Neural progenitor cell (in vitro differentiated cells): ENCODE measurements at regions not wholly inside any gene's neighbourhood (a gene's known extent, or its start where the extent isn't known, plus 50 kb on each side); places are given as distances from the start of the nearest gene placed in this dataset.

Experiments used
- DNase-seq: peaks from one replicate; pipeline ENCODE4 v3.0.0-alpha.2; 2016; ENCODE audit warnings: low spot score
- H2AFZ ChIP-seq: fragments of 200-600 bp; sonication (generic); replicated peaks from 2 replicates; pipeline ENCODE4 v1.6.1; 2016; ENCODE audit warnings: antibody characterized with exemption
- H3F3A ChIP-seq: fragments of 200-600 bp; sonication (generic); 2 replicates; pipeline ENCODE4 v1.6.1; 2016; ENCODE audit warnings: antibody characterized with exemption, low read depth
- H3K27ac ChIP-seq: fragments of 200-600 bp; sonication (generic); 2 replicates; pipeline ENCODE4 v1.5.1; 2016; ENCODE audit warnings: mild to moderate bottlenecking
- H3K27me3 ChIP-seq: fragments of 200-600 bp; sonication (generic); 2 replicates; pipeline ENCODE4 v1.6.1; 2016; ENCODE audit warnings: mild to moderate bottlenecking, moderate library complexity
- H3K36me3 ChIP-seq: fragments of 200-600 bp; sonication (generic); 2 replicates; pipeline ENCODE4 v1.5.1; 2016
- H3K4me1 ChIP-seq: fragments of 200-600 bp; sonication (generic); 2 replicates; pipeline ENCODE4 v1.6.1; 2016; ENCODE audit warnings: mixed run types
- H3K4me2 ChIP-seq: fragments of 200-600 bp; sonication (generic); 2 replicates; pipeline ENCODE4 v1.6.1; 2016
- H3K4me3 ChIP-seq: fragments of 200-600 bp; sonication (generic); 2 replicates; pipeline ENCODE4 v1.5.1; 2016
- H3K79me2 ChIP-seq: fragments of 200-600 bp; sonication (generic); 2 replicates; pipeline ENCODE4 v1.6.1; 2016; ENCODE audit warnings: low read depth
- H3K9ac ChIP-seq: fragments of 200-600 bp; sonication (generic); 2 replicates; pipeline ENCODE4 v1.6.1; 2016
- H3K9me3 ChIP-seq: fragments of 200-600 bp; sonication (generic); 2 replicates; pipeline ENCODE4 v1.5.1; 2016; ENCODE audit warnings: low read depth
- H4K20me1 ChIP-seq: fragments of 200-600 bp; sonication (generic); 2 replicates; pipeline ENCODE4 v1.6.1; 2016; ENCODE audit warnings: low read depth
- H3K27ac Mint-ChIP-seq: 3 replicates; pipeline ENCODE4 v1.8.0; 2021; ENCODE audit warnings: mixed read lengths
- H3K27me3 Mint-ChIP-seq: 2 replicates; pipeline ENCODE4 v1.8.0; 2022; ENCODE audit warnings: low read depth, mild to moderate bottlenecking, inconsistent platforms, moderate library complexity, mixed read lengths; ENCODE audit not compliant: insufficient read depth
- H3K36me3 Mint-ChIP-seq: 3 replicates; pipeline ENCODE4 v1.8.0; 2021; ENCODE audit warnings: mixed read lengths
- H3K4me1 Mint-ChIP-seq: 3 replicates; pipeline ENCODE4 v1.8.0; 2021; ENCODE audit warnings: mixed read lengths
- H3K4me3 Mint-ChIP-seq: 3 replicates; pipeline ENCODE4 v1.8.0; 2021; ENCODE audit warnings: mild to moderate bottlenecking, moderate library complexity, mixed read lengths
- H3K9me3 Mint-ChIP-seq: 3 replicates; pipeline ENCODE4 v1.8.0; 2020; ENCODE audit warnings: mixed read lengths
- CTCF ChIP-seq: fragments of 200-600 bp; sonication (generic); IDR thresholded peaks from 2 replicates; pipeline ENCODE4 v1.5.1; 2017; ENCODE audit warnings: antibody characterized with exemption, mild to moderate bottlenecking
- EZH2 ChIP-seq: fragments of 200-600 bp; sonication (generic); IDR thresholded peaks from 2 replicates; pipeline ENCODE4 v1.6.1; 2017; ENCODE audit warnings: antibody characterized with exemption, mild to moderate bottlenecking, moderate library complexity
- EZH2phosphoT487 ChIP-seq: fragments of 200-600 bp; sonication (generic); IDR thresholded peaks from 2 replicates; pipeline ENCODE4 v1.6.1; 2017; ENCODE audit warnings: antibody characterized with exemption

DNA sequence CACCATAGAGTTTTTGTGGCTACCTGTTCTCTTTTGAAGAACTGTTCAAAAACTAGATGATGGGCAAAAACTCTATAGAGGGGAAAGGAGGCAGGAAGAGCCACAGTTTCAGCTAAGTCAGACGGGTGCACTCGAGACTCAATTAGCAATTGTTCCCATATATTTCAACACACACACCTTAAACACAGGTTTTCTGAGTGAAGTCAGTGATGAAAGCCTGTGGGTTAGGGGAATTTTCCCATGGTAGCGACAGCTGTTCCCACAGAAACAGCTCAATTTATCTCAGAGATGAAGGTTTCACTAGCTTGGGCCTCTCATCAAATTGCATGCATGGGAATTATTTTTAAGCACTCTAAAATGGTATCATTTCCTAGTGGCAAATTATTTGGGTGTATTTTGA is 143.4 kb downstream of the ZIC5 start:
- no peaks in the 10 kb centered on the region for H3K79me2 ChIP-seq
- Mint-ChIP-seq H3K27me3 (peaks cover 4% of the 10 kb centered on the region), H3K9me3 (peaks cover 33% of the 10 kb centered on the region), H3K4me3 (no peak overlapping the region), H3K27ac (peak overlapping the region; percentile 15), H3K4me1 (peaks cover 10% of the 10 kb centered on the region), H3K36me3 (peaks cover 73% of the 10 kb centered on the region)
- H2AFZ ChIP-seq, result no peak overlapping the region
- H3K27ac ChIP-seq, result no peak overlapping the region
- H3F3A ChIP-seq, result no peaks in the 10 kb centered on the region
- no peaks in the 10 kb centered on the region for H3K36me3 ChIP-seq
- H3K4me3 ChIP-seq, result no peak overlapping the region
- H3K9ac ChIP-seq, result no peak overlapping the region
- H3K4me1 ChIP-seq, result peaks cover 11% of the 10 kb centered on the region
- H4K20me1 ChIP-seq, result no peaks in the 10 kb centered on the region
- no peaks in the 10 kb centered on the region for H3K27me3 ChIP-seq
- no peak for TF ChIP-seq EZH2
- TF ChIP-seq CTCF, result no peak
- no peak for TF ChIP-seq EZH2phosphoT487
- no peak overlapping the region for H3K4me2 ChIP-seq
- no peak for DNase-seq
- no peaks in the 10 kb centered on the region for H3K9me3 ChIP-seq

DNA sequence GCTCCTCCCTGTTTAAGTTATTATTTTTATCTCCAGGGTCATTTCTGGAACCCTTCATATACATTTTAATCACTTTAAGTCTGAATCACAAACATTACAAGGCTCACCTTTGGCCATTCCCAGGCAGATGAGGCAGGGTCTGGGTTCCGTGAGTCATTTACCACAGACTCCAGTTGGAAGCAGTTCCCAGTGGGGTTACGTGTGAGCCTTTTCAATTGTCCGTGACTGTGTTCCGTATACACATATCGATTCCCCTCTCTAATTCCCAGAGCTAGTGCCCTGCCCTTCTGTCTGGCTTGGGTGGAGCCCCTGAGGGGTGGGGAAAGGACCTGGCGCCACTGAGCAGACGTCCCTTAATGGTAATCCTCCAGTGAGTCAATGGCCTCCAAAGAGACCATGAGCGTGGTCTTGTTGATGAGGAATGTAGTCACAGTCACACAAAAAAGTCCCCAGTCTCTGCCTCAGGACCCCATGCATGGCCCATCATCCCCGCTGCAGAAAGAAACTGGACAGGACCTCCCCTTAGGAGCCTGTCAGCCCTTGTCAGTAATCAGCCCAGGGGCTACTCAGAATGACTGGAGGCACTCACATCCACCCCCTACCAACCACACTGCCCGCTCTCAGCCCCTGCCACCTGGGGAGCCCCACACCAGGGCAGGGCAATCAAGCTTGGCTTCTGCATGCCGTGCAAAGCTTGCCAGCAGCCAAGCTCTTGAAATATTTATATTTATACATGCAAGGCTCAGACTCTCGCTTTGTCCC is 144.4 kb downstream of the ZIC5 start:
- Histone ChIP-seq H3K27me3 (no peaks in the 10 kb centered on the region), H3K4me3 (no peak overlapping the region), H3K4me2 (no peak overlapping the region), H3K79me2 (no peaks in the 10 kb centered on the region), H4K20me1 (no peaks in the 10 kb centered on the region), H3K36me3 (no peaks in the 10 kb centered on the region), H3F3A (no peaks in the 10 kb centered on the region), H3K9ac (no peak overlapping the region), H2AFZ (no peak overlapping the region), H3K9me3 (no peaks in the 10 kb centered on the region), H3K27ac (no peak overlapping the region), H3K4me1 (peaks cover 11% of the 10 kb centered on the region)
- H3K27ac Mint-ChIP-seq, result no peak overlapping the region
- H3K4me3 Mint-ChIP-seq, result no peak overlapping the region
- no peak for DNase-seq
- peaks cover 10% of the 10 kb centered on the region for H3K4me1 Mint-ChIP-seq
- peaks cover 4% of the 10 kb centered on the region for H3K27me3 Mint-ChIP-seq
- TF ChIP-seq EZH2, result no peak
- no peak for TF ChIP-seq EZH2phosphoT487
- no peak for TF ChIP-seq CTCF
- H3K36me3 Mint-ChIP-seq, result peaks cover 76% of the 10 kb centered on the region
- peaks cover 34% of the 10 kb centered on the region for H3K9me3 Mint-ChIP-seq

- peaks cover 39% of the 10 kb centered on the region for H3K9me3 Mint-ChIP-seq
- no peak for TF ChIP-seq EZH2
- TF ChIP-seq CTCF, result no peak
- no peak for TF ChIP-seq EZH2phosphoT487
- H3K79me2 ChIP-seq, result no peaks in the 10 kb centered on the region
- DNase-seq, result no peak
- no peak overlapping the region for H3K9ac ChIP-seq
- H2AFZ ChIP-seq, result no peak overlapping the region
- H3K36me3 ChIP-seq, result no peaks in the 10 kb centered on the region
- H3K36me3 Mint-ChIP-seq, result peaks cover 66% of the 10 kb centered on the region
- H3K27ac ChIP-seq, result no peak overlapping the region
- no peaks in the 10 kb centered on the region for H3K27me3 ChIP-seq
- H3K4me2 ChIP-seq, result no peak overlapping the region
- no peak overlapping the region for H3K27ac Mint-ChIP-seq
- H3K4me1 ChIP-seq, result peaks cover 18% of the 10 kb centered on the region
- no peak overlapping the region for H3K4me3 ChIP-seq
- H3K4me1 Mint-ChIP-seq, result peaks cover 18% of the 10 kb centered on the region
- H4K20me1 ChIP-seq, result no peaks in the 10 kb centered on the region
- H3K27me3 Mint-ChIP-seq, result peaks cover 4% of the 10 kb centered on the region
- H3K4me3 Mint-ChIP-seq, result no peak overlapping the region
- H3K9me3 ChIP-seq, result no peaks in the 10 kb centered on the region
- peaks cover 2% of the 10 kb centered on the region for H3F3A ChIP-seq
Measured at GRCh38 chr13:99823961-99824360, 147.6 kb downstream of the ZIC5 start.
